NT2/D1 (cell line): ENCODE measurements at regions not wholly inside any gene's neighbourhood (a gene's known extent, or its start where the extent isn't known, plus 50 kb on each side); places are given as distances from the start of the nearest gene placed in this dataset.
"Not testable (repeated sequence)": the region's sequence is repeated elsewhere in the genome, so short reads cannot be mapped to it uniquely, and the experiment has no call there.

ENCODE experiments used
- DNase-seq: peaks from one replicate; pipeline ENCODE4 v3.0.0-alpha.2; 2011; ENCODE audit warnings: low read depth, low spot score
- H3K27me3 ChIP-seq: 2 replicates; pipeline ENCODE4 v1.6.0; 2011; ENCODE audit warnings: mild to moderate bottlenecking; ENCODE audit not compliant: insufficient read length, insufficient read depth
- H3K36me3 ChIP-seq: 2 replicates; pipeline ENCODE4 v1.6.1; 2011; ENCODE audit warnings: mild to moderate bottlenecking, low read length, mixed read lengths; ENCODE audit not compliant: insufficient read depth, insufficient read length
- H3K4me1 ChIP-seq: 2 replicates; pipeline ENCODE4 v1.5.1; 2011; ENCODE audit not compliant: insufficient read depth, insufficient read length
- H3K4me3 ChIP-seq: 2 replicates; pipeline ENCODE4 v1.5.1; 2011; ENCODE audit warnings: low read depth; ENCODE audit not compliant: insufficient read length
- H3K9ac ChIP-seq: 2 replicates; pipeline ENCODE4 v1.6.0; 2011; ENCODE audit warnings: low read depth; ENCODE audit not compliant: insufficient read length
- H3K9me3 ChIP-seq: 2 replicates; pipeline ENCODE4 v1.5.1; 2011; ENCODE audit warnings: mild to moderate bottlenecking, low read length; ENCODE audit not compliant: insufficient read depth
- SUZ12 ChIP-seq: IDR thresholded peaks from 2 replicates; pipeline ENCODE4 v1.6.1; 2011; ENCODE audit not compliant: insufficient read length, insufficient read depth; ENCODE audit errors: extremely low read depth
- YY1 ChIP-seq: IDR thresholded peaks from 2 replicates; pipeline ENCODE4 v1.6.1; 2011; ENCODE audit not compliant: insufficient read length, insufficient read depth
- ZNF274 ChIP-seq: IDR thresholded peaks from 2 replicates; pipeline ENCODE4 v1.6.1; 2011; ENCODE audit warnings: mild to moderate bottlenecking, low read depth, low read length

DNA sequence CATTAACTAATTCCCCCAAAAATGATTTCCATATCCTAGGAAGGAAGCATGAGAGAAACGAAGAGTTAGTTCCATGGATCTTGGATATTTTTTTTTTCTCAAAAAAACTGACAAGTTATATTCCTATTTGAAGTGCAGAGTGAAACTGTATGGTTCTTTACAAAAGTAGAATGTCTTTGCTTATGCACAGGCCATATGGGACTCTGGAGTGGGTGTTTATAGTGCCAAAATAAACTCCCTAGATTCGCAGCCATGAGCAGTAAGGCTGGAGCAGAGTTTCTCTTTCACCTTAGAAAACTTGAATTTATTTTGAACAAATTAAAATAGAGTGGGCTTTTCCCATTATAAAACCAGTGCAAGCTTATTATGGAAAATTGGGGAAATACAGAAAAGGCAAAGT is 239.7 kb downstream of the PDCD6IP start:
- H3K27me3 ChIP-seq = no peaks in the 10 kb centered on the region
- H3K4me1 ChIP-seq = no peaks in the 10 kb centered on the region
- no peak for DNase-seq
- H3K9ac ChIP-seq = no peak overlapping the region
- H3K4me3 ChIP-seq = no peak overlapping the region
- TF ChIP-seq SUZ12 = no peak
- TF ChIP-seq YY1 = no peak
- TF ChIP-seq ZNF274 = no peak
- no peaks in the 10 kb centered on the region for H3K36me3 ChIP-seq
- H3K9me3 ChIP-seq = no peaks in the 10 kb centered on the region

DNA sequence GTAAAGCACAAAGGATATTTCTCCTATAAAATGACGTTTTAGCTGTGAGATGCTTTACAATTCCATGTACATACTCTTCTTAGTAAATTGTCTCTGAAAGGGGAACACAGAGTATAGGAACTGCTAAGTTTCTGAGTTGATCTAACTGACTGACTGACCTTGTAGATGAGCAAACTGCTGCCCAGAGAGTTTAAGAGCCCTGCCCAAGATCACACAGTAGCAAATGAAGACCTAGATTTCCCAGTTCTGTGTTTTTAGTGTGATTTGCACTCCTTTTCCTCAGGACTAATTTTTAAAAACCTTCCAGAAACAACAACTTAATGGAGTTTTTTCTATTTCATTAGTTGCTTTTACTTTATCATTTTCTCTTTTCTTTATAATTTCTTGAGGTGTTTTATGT is 247.7 kb downstream of the PDCD6IP start:
- Histone ChIP-seq H3K4me3 (no peak overlapping the region), H3K9me3 (no peaks in the 10 kb centered on the region), H3K9ac (no peak overlapping the region), H3K27me3 (no peaks in the 10 kb centered on the region), H3K36me3 (no peaks in the 10 kb centered on the region), H3K4me1 (no peaks in the 10 kb centered on the region)
- DNase-seq = no peak
- TF ChIP-seq SUZ12 = no peak
- no peak for TF ChIP-seq ZNF274
- no peak for TF ChIP-seq YY1

DNA sequence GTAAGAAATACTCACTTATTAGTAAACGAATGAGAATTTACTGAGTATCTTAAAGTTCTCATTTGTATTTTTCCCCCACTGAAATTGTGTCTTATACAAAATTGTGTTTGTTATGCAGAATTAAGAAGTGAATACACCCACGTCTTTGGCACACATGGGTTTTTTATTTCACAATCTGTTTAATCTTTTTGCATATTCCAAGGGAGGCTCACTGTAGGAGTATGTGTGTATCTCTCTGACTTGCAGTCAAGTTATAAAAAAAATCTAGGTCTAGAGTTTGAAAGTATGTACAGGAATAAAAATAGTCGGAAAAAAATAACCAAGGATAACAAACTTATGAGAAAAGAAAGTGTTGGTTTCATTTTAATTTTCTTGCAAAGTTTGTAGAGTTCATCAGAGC is 255.2 kb downstream of the PDCD6IP start:
- Histone ChIP-seq H3K9ac (no peak overlapping the region), H3K4me3 (no peak overlapping the region)
- no peak for DNase-seq

DNA sequence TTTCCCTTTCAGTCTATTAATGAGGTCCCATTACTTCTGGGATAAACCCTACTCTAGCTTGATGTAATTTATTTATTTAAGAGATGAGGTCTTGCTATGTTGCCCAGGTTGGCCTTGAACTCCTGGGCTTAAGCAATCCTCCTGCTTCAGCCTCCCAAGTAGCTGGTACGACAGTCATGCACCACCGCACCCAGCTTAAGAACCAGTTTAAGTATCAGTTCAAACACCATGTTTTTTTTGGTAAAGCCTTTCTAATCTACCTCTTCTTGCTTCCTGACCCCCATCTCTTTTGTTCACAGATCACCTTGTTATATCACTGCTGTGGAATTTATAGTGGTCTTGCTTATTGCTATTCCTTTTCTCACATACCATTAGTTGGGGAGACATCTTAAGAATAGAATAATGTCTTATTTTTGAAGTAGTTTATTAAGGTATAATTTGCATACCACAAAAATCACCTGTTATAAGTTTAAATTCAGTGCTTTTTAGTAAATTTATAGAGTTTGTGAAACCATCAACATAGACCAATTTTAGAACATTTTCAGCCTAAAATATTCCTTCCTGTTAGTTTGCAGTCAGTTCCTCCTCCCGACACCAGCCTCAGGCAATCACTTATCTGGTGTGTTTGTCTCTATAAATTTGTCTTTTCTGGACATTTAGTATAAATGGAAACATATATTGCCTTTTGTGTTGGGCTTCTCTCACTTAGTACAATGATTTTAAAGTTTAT is 257.9 kb downstream of the PDCD6IP start:
- TF ChIP-seq SUZ12 (no peak), YY1 (no peak), ZNF274 (no peak)
- no peaks in the 10 kb centered on the region for H3K36me3 ChIP-seq
- no peak overlapping the region for H3K9ac ChIP-seq
- no peaks in the 10 kb centered on the region; the same call in 1 of the 2 replicates for H3K9me3 ChIP-seq
- no peak for DNase-seq
- no peaks in the 10 kb centered on the region for H3K27me3 ChIP-seq
- no peak overlapping the region for H3K4me3 ChIP-seq
- no peaks in the 10 kb centered on the region for H3K4me1 ChIP-seq

More for the DNA sequence above, 255.2 kb downstream of the PDCD6IP start:
- H3K4me1 ChIP-seq = no peaks in the 10 kb centered on the region
- H3K9me3 ChIP-seq = no peaks in the 10 kb centered on the region; the same call in 1 of the 2 replicates
- TF ChIP-seq ZNF274 (no peak), SUZ12 (no peak), YY1 (no peak)
- H3K27me3 ChIP-seq = no peaks in the 10 kb centered on the region
- no peaks in the 10 kb centered on the region for H3K36me3 ChIP-seq

DNA sequence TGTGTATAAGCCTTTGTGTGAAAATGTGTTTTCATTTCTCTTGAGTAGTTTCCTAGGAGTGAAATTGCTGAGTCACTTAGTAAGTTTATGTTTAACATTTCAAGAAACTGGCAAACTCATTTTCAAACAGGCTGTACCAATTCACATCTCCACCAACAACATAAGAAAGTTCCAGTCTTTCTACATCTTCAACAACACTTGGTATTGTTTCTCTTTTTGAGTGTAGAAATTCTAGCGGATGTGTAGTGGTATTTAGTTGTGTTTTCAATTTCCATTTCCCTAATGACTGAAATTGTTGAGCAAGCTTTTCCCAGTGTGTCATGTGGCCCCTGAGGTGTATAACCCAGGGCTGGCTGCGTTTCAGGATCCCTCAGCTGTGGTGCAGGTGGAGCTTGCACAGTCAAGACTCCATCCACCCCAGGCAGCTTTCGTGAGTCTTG is 258.5 kb downstream of the PDCD6IP start:
- no peak overlapping the region for H3K9ac ChIP-seq
- H3K4me3 ChIP-seq = no peak overlapping the region
- TF ChIP-seq YY1 = no peak
- no peak for TF ChIP-seq SUZ12
- TF ChIP-seq ZNF274 = no peak
- H3K27me3 ChIP-seq = no peaks in the 10 kb centered on the region
- H3K9me3 ChIP-seq = no peaks in the 10 kb centered on the region
- no peaks in the 10 kb centered on the region for H3K4me1 ChIP-seq
- no peaks in the 10 kb centered on the region for H3K36me3 ChIP-seq
- DNase-seq = no peak

DNA sequence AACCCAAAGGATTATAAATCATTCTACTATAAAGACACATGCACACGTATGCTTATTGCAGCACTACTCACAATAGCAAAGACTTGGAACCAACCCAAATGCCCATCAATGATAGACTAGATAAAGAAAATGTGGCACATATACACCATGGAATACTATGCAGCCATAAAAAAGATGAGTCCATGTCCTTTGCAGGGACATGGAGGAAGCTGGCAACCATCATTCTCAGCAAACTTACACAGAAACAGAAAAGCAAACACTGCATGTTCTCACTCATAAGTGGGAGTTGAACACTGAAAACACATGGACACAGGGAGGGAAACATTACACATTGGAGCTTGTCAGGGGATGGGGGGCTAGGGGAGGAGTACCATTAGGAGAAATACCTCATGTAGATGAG is 262.6 kb downstream of the PDCD6IP start:
- H3K4me3 ChIP-seq, DNase-seq: not testable (repeated sequence)

DNA sequence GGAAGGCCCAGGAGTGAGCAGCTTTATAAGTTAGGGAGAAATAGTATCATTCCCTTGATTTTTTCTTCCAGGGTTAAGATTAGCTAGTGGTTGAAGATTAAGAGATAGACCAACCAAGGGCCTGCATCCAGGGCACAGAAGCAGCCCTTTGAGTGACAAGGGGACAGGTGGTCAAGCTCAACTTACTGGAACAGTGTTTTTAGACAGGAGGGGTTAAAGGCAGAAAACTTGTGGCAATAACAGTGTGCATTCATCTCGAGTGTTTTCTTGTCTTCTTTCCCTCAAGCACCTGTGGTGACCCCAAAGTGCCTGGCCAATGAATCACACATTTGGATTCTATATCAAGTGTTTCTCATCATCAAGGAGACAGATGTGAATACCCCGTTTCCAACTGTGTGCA is 267.5 kb downstream of the PDCD6IP start:
- H3K4me1 ChIP-seq = no peaks in the 10 kb centered on the region
- H3K9me3 ChIP-seq = no peaks in the 10 kb centered on the region
- H3K4me3 ChIP-seq = no peak overlapping the region
- DNase-seq = no peak
- TF ChIP-seq ZNF274 = no peak
- no peak for TF ChIP-seq SUZ12
- H3K36me3 ChIP-seq = no peaks in the 10 kb centered on the region
- no peaks in the 10 kb centered on the region for H3K27me3 ChIP-seq
- H3K9ac ChIP-seq = no peak overlapping the region

More for the DNA sequence above, 262.6 kb downstream of the PDCD6IP start:
- not testable (repeated sequence) for H3K27me3 ChIP-seq, H3K36me3 ChIP-seq, H3K9me3 ChIP-seq, H3K4me1 ChIP-seq, H3K9ac ChIP-seq

DNA sequence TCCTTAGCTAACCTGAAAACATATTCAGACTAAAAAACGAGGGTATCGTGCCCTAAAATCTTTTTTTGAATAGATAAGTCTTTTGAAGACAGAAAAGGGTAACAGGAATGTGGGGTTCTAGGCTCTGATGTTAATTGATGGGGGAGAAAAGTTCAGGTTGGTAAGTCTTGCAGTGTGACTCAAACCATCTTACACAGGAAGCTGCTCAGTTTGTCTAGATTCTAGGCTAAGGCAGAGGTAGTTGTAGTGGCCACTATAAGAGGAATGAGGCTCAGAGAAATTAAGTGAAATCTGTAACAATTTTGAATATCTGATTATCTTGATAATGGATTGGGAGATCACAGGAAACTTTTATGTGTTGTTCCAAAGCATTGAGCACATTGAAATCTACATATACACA is 267.9 kb downstream of the PDCD6IP start:
- no peak overlapping the region for H3K4me3 ChIP-seq
- H3K27me3 ChIP-seq = no peaks in the 10 kb centered on the region
- no peaks in the 10 kb centered on the region for H3K9me3 ChIP-seq
- no peak for DNase-seq
- no peaks in the 10 kb centered on the region for H3K36me3 ChIP-seq
- no peaks in the 10 kb centered on the region for H3K4me1 ChIP-seq
- no peak overlapping the region for H3K9ac ChIP-seq
- TF ChIP-seq ZNF274 (no peak), YY1 (no peak), SUZ12 (no peak)
